SK-N-SH treated with all-trans-retinoic acid at 6 μM for 48 hours (cell line): ENCODE measurements at regions not wholly inside any gene's neighbourhood (a gene's known extent, or its start where the extent isn't known, plus 50 kb on each side); places are given as distances from the start of the nearest gene placed in this dataset.

Experiments used
- ARNTL ChIP-seq: fragments of 450-650 bp; formaldehyde crosslinking; IDR thresholded peaks from 2 replicates; pipeline ENCODE4 v1.5.0; 2020; ENCODE audit warnings: low read depth, mild to moderate bottlenecking, moderate library complexity, borderline replicate concordance
- CREB5 ChIP-seq: fragments of 250-450 bp; sonication (Bioruptor Pico); IDR thresholded peaks from 2 replicates; pipeline ENCODE4 v1.5.1; 2020; ENCODE audit warnings: low read depth, mild to moderate bottlenecking, moderate library complexity
- CSRNP3 ChIP-seq: fragments of 250-450 bp; sonication (Bioruptor Pico); IDR thresholded peaks from 2 replicates; pipeline ENCODE4 v1.5.1; 2021; ENCODE audit warnings: mild to moderate bottlenecking, moderate library complexity
- PATZ1 ChIP-seq: fragments of 250-450 bp; sonication (Bioruptor Pico); IDR thresholded peaks from 2 replicates; pipeline ENCODE4 v1.8.0; 2020; ENCODE audit warnings: mild to moderate bottlenecking, moderate library complexity, borderline replicate concordance
- POU6F1 ChIP-seq: fragments of 250-450 bp; sonication (Bioruptor Pico); IDR thresholded peaks from 2 replicates; pipeline ENCODE4 v1.8.0; 2021; ENCODE audit warnings: low read depth, mild to moderate bottlenecking, moderate library complexity, borderline replicate concordance
- RARB ChIP-seq: fragments of 250-450 bp; sonication (Bioruptor Pico); IDR thresholded peaks from 2 replicates; pipeline ENCODE4 v1.8.0; 2021; ENCODE audit warnings: mild to moderate bottlenecking, moderate library complexity
- SNAI2 ChIP-seq: fragments of 250-450 bp; sonication (Bioruptor Pico); IDR thresholded peaks from 2 replicates; pipeline ENCODE4 v1.5.0; 2020; ENCODE audit warnings: mild to moderate bottlenecking, moderate library complexity
- TCF4 ChIP-seq: fragments of 250-450 bp; sonication (Bioruptor Pico); IDR thresholded peaks from 2 replicates; pipeline ENCODE4 v1.8.0; 2021; ENCODE audit warnings: mild to moderate bottlenecking, moderate library complexity, borderline replicate concordance
- TSHZ2 ChIP-seq: fragments of 250-450 bp; sonication (Bioruptor Pico); IDR thresholded peaks from 2 replicates; pipeline ENCODE4 v1.5.0; 2020; ENCODE audit warnings: mild to moderate bottlenecking, moderate library complexity
- ZFP3 ChIP-seq: fragments of 250-450 bp; sonication (Bioruptor Pico); IDR thresholded peaks from 2 replicates; pipeline ENCODE4 v1.5.0; 2020; ENCODE audit warnings: mild to moderate bottlenecking, moderate library complexity
- ZFP30 ChIP-seq: fragments of 450-650 bp; formaldehyde crosslinking; IDR thresholded peaks from 2 replicates; pipeline ENCODE4 v1.5.0; 2022; ENCODE audit warnings: mild to moderate bottlenecking, moderate library complexity
- ZNF565 ChIP-seq: fragments of 450-650 bp; formaldehyde crosslinking; conservative IDR thresholded peaks from 2 replicates; pipeline ENCODE4 v1.5.0; 2020; ENCODE audit warnings: low read depth, mild to moderate bottlenecking, moderate library complexity
- ZNF70 ChIP-seq: fragments of 450-650 bp; formaldehyde crosslinking; IDR thresholded peaks from 2 replicates; pipeline ENCODE4 v1.5.0; 2020; ENCODE audit warnings: mild to moderate bottlenecking, moderate library complexity
- ZNF8 ChIP-seq: fragments of 450-650 bp; formaldehyde crosslinking; IDR thresholded peaks from 2 replicates; pipeline ENCODE4 v1.5.0; 2020; ENCODE audit warnings: mild to moderate bottlenecking, moderate library complexity

GRCh38 chr6:170209354-170210025 lies 81.4 kb downstream of the DLL1 start:
- no peak for TF ChIP-seq ZFP30
- TF ChIP-seq ARNTL (CRISPR knock-in tag): no peak
- TF ChIP-seq CSRNP3 (CRISPR knock-in tag): no peak
- no peak for TF ChIP-seq TCF4 (CRISPR knock-in tag)
- TF ChIP-seq CREB5 (CRISPR knock-in tag): no peak
- no peak for TF ChIP-seq POU6F1 (CRISPR knock-in tag)
- TF ChIP-seq PATZ1 (CRISPR knock-in tag): no peak
- TF ChIP-seq ZFP3 (CRISPR knock-in tag): no peak
- TF ChIP-seq TSHZ2 (CRISPR knock-in tag): no peak
- TF ChIP-seq SNAI2 (CRISPR knock-in tag): no peak
- TF ChIP-seq ZNF8: no peak
- no peak for TF ChIP-seq ZNF565 (CRISPR knock-in tag)
- TF ChIP-seq RARB (CRISPR knock-in tag): no peak
- TF ChIP-seq ZNF70 (CRISPR knock-in tag): no peak
